GM12878 (cell line): ENCODE measurements at regions not wholly inside any gene's neighbourhood (a gene's known extent, or its start where the extent isn't known, plus 50 kb on each side); places are given as distances from the start of the nearest gene placed in this dataset.

ENCODE experiments used
- ATAC-seq: fragments of 200-7000 bp; cut with Tn5 transposase; 3 replicates; pipeline ENCODE4 v1.9.1; 2020; ENCODE audit warnings: mild to moderate bottlenecking, moderate library complexity
- BruUV-seq: library from RNA; stranded (reverse); fragments of 400-500 nt; replicated peaks from 2 replicates; lab custom pipeline; 2021; lab: Mats Ljungman, UMichigan
- CTCF ChIA-PET: fragments of 300-600 bp; sonication (Branson Sonifier 250); formaldehyde crosslinking; extraction: SDS; loops from one replicate; lab custom pipeline; 2021; ENCODE audit warnings: inconsistent platforms; lab: Yijun Ruan, JAX
- POLR2A ChIA-PET: fragments of 350-600 bp; formaldehyde crosslinking; extraction: SDS; loops from one replicate; lab custom pipeline; 2021; ENCODE audit warnings: inconsistent platforms; lab: Charles Lee
- RAD21 ChIA-PET: fragments of 300-600 bp; sonication (Branson Sonifier 250); formaldehyde crosslinking; loops from one replicate; lab custom pipeline; 2023; ENCODE audit warnings: antibody characterized with exemption; ENCODE audit not compliant: unreplicated experiment; lab: Charles Lee
- SMC1A ChIA-PET: fragments of 300-600 bp; sonication (Branson Sonifier 250); formaldehyde crosslinking; loops from one replicate; lab custom pipeline; 2023; ENCODE audit not compliant: unreplicated experiment, uncharacterized antibody; lab: Charles Lee
- DNase-seq: peaks from one replicate; pipeline ENCODE4 v3.0.0-alpha.2; 2011; ENCODE audit warnings: low read depth, low spot score
- FAIRE-seq: peaks from 3 replicates; lab custom pipeline; 2011; peaks lifted over from hg19 to GRCh38; lab: Jason Lieb, UNC
- H2AFZ ChIP-seq: 2 replicates; pipeline ENCODE4 v1.6.0; 2011; ENCODE audit warnings: low read depth, low read length, control low read depth; ENCODE audit not compliant: control insufficient read depth
- H3K27ac ChIP-seq: 2 replicates; pipeline ENCODE4 v1.5.1; 2011; ENCODE audit warnings: control low read depth; ENCODE audit not compliant: control insufficient read depth, insufficient read depth
- H3K27me3 ChIP-seq, 2 experiments: replicated peaks in 1 of 2; 2 replicates each; pipeline versions ENCODE4 v1.6.0 to v1.6.1; 2011; ENCODE audit warnings: low read length in 1 of 2; ENCODE audit not compliant: control insufficient read depth in 2 of 2, insufficient read depth in 2 of 2
- H3K36me3 ChIP-seq, 2 experiments: 2 replicates each; pipeline ENCODE4 v1.5.1; 2011; ENCODE audit warnings: low read length in 1 of 2; ENCODE audit not compliant: control insufficient read depth in 2 of 2, insufficient read depth in 2 of 2
- H3K4me1 ChIP-seq: 2 replicates; pipeline ENCODE4 v1.6.1; 2011; ENCODE audit warnings: mild to moderate bottlenecking, low read length, moderate library complexity, mixed read lengths; ENCODE audit not compliant: control insufficient read depth, insufficient read depth
- H3K4me2 ChIP-seq: 2 replicates; pipeline ENCODE4 v1.6.0; 2011; ENCODE audit warnings: control low read depth; ENCODE audit not compliant: control insufficient read depth, insufficient read depth
- H3K4me3 ChIP-seq: fragments of 200-600 bp; sonication (generic); 2 replicates; pipeline ENCODE4 v1.5.1; 2016
- H3K79me2 ChIP-seq: 2 replicates; pipeline ENCODE4 v1.6.0; 2011; ENCODE audit warnings: low read length; ENCODE audit not compliant: control insufficient read depth, insufficient read depth
- H3K9ac ChIP-seq: 2 replicates; pipeline ENCODE4 v1.8.0; 2011; ENCODE audit warnings: low read length, control low read depth, mixed read lengths; ENCODE audit not compliant: control insufficient read depth, insufficient read depth
- H3K9me3 ChIP-seq: replicated peaks from 3 replicates; pipeline ENCODE4 v1.5.1; 2011; ENCODE audit warnings: mild to moderate bottlenecking, low read length; ENCODE audit not compliant: control insufficient read depth, insufficient read depth
- H4K20me1 ChIP-seq: 2 replicates; pipeline ENCODE4 v1.6.0; 2011; ENCODE audit not compliant: control insufficient read depth, insufficient read depth
- GABPA ChIP-seq: IDR thresholded peaks from 2 replicates; pipeline ENCODE4 v1.6.1; 2014; ENCODE audit warnings: antibody characterized with exemption, low read depth, mild to moderate bottlenecking, inconsistent platforms
- SMARCA5 ChIP-seq: fragments of 450-650 bp; IDR thresholded peaks from 2 replicates; pipeline ENCODE4 v1.6.1; 2017; ENCODE audit warnings: mild to moderate bottlenecking
- SPI1 ChIP-seq: IDR thresholded peaks from 2 replicates; pipeline ENCODE4 v1.6.1; 2011; ENCODE audit warnings: low read depth, mild to moderate bottlenecking, low read length, moderate library complexity, borderline replicate concordance; ENCODE audit not compliant: insufficient read depth
- WGBS: methylation state at CpG from one replicate; pipeline ENCODE4 v1.1.6; 2016; ENCODE audit warnings: low lambda C conversion rate; ENCODE audit not compliant: insufficient replicate concordance, insufficient coverage; ENCODE audit errors: missing lambda C conversion rate; 5-methylcytosine and 5-hydroxymethylcytosine counted together
- in situ Hi-C: fragments of 300-500 bp; cut with MboI; formaldehyde crosslinking; loops from 9 replicates; pipeline ENCODE4 v1.14.3; 2018; ENCODE audit warnings: mixed read lengths
- intact Hi-C: fragments of 100-400 bp; cut with micrococcal nuclease; formaldehyde crosslinking; loops from one replicate; pipeline ENCODE4 v1.14.2; 2022; ENCODE audit not compliant: unreplicated experiment
- TF ChIP-seq, protein P1 (sequence below): IDR thresholded peaks from 2 replicates; pipeline ENCODE4 v1.6.1; 2011; ENCODE audit warnings: mild to moderate bottlenecking, low read depth, low read length, moderate library complexity; ENCODE audit not compliant: insufficient replicate concordance
- TF ChIP-seq, protein P2 (sequence below): IDR thresholded peaks from 2 replicates; pipeline ENCODE4 v1.6.1; 2012; ENCODE audit warnings: improper control_type of control experiment, low read depth, low read length; ENCODE audit not compliant: insufficient replicate concordance
- TF ChIP-seq, protein P3 (sequence below), 3 experiments: IDR thresholded peaks in 2 of 3; conservative IDR thresholded peaks in 1 of 3; 2 replicates each; pipeline ENCODE4 v1.5.1; 2011; ENCODE audit warnings: low read depth in 3 of 3, low read length in 3 of 3, mild to moderate bottlenecking in 3 of 3, control low read depth in 2 of 3, moderate library complexity in 2 of 3, inconsistent platforms in 1 of 3, mixed read lengths in 1 of 3; ENCODE audit not compliant: control insufficient read depth in 2 of 3, insufficient read depth in 1 of 3; ENCODE audit errors: extremely low read depth in 1 of 3
- TF ChIP-seq, protein P4 (sequence below): IDR thresholded peaks from 2 replicates; pipeline ENCODE4 v1.6.1; 2011; ENCODE audit warnings: low read depth, low read length, improper control_type of control experiment, borderline replicate concordance

DNA sequence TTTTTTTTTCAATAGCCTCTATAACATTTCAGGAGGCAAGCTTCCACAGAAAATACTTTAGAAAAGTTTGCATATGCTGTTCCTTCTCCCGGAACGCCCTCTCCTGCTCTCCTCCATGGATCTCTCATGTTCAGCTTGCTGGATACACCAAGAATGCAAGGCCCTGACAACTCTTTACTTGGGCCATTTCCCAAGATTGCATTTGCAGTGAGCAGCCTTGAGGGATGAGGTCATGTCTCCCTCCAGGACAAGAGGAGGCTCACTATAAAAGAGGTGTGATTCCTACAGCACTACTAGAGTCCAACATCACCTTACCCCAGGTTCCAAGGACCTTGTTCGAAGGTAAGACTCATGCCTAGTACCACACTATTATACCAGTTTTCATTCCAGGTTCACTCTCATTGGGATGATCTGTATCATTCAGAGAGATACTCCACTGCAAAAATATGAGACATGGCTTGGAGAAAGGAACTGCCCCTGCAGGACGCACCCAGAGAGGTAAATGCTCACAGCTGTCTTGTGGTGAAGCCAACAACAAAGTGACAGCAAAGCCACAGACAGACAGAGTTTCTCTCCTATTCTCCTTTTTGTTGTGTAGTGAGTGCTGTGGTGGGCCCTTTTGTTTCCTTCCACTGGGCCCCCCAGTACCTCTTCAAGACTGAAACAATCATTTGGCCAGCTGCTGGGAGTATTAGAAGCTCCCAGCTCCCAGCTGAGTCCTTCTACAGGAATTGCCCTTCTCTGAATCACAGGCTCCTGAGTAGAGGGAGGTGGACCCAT is 151.7 kb upstream of the ZNF366 start:
- TF ChIP-seq SPI1 (no peak), SMARCA5 (no peak), GABPA (no peak)
- TF ChIP-seq, protein P1, sequence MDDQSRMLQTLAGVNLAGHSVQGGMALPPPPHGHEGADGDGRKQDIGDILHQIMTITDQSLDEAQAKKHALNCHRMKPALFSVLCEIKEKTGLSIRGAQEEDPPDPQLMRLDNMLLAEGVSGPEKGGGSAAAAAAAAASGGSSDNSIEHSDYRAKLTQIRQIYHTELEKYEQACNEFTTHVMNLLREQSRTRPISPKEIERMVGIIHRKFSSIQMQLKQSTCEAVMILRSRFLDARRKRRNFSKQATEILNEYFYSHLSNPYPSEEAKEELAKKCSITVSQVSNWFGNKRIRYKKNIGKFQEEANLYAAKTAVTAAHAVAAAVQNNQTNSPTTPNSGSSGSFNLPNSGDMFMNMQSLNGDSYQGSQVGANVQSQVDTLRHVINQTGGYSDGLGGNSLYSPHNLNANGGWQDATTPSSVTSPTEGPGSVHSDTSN, result no peak
- TF ChIP-seq, protein P2, sequence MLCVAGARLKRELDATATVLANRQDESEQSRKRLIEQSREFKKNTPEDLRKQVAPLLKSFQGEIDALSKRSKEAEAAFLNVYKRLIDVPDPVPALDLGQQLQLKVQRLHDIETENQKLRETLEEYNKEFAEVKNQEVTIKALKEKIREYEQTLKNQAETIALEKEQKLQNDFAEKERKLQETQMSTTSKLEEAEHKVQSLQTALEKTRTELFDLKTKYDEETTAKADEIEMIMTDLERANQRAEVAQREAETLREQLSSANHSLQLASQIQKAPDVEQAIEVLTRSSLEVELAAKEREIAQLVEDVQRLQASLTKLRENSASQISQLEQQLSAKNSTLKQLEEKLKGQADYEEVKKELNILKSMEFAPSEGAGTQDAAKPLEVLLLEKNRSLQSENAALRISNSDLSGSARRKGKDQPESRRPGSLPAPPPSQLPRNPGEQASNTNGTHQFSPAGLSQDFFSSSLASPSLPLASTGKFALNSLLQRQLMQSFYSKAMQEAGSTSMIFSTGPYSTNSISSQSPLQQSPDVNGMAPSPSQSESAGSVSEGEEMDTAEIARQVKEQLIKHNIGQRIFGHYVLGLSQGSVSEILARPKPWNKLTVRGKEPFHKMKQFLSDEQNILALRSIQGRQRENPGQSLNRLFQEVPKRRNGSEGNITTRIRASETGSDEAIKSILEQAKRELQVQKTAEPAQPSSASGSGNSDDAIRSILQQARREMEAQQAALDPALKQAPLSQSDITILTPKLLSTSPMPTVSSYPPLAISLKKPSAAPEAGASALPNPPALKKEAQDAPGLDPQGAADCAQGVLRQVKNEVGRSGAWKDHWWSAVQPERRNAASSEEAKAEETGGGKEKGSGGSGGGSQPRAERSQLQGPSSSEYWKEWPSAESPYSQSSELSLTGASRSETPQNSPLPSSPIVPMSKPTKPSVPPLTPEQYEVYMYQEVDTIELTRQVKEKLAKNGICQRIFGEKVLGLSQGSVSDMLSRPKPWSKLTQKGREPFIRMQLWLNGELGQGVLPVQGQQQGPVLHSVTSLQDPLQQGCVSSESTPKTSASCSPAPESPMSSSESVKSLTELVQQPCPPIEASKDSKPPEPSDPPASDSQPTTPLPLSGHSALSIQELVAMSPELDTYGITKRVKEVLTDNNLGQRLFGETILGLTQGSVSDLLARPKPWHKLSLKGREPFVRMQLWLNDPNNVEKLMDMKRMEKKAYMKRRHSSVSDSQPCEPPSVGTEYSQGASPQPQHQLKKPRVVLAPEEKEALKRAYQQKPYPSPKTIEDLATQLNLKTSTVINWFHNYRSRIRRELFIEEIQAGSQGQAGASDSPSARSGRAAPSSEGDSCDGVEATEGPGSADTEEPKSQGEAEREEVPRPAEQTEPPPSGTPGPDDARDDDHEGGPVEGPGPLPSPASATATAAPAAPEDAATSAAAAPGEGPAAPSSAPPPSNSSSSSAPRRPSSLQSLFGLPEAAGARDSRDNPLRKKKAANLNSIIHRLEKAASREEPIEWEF, result no peak
- TF ChIP-seq, protein P3, sequence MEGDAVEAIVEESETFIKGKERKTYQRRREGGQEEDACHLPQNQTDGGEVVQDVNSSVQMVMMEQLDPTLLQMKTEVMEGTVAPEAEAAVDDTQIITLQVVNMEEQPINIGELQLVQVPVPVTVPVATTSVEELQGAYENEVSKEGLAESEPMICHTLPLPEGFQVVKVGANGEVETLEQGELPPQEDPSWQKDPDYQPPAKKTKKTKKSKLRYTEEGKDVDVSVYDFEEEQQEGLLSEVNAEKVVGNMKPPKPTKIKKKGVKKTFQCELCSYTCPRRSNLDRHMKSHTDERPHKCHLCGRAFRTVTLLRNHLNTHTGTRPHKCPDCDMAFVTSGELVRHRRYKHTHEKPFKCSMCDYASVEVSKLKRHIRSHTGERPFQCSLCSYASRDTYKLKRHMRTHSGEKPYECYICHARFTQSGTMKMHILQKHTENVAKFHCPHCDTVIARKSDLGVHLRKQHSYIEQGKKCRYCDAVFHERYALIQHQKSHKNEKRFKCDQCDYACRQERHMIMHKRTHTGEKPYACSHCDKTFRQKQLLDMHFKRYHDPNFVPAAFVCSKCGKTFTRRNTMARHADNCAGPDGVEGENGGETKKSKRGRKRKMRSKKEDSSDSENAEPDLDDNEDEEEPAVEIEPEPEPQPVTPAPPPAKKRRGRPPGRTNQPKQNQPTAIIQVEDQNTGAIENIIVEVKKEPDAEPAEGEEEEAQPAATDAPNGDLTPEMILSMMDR (IDR thresholded peaks at IDR 0.05 in 2 of 3, conservative IDR thresholded peaks at IDR 0.05 in 1 of 3; ENCODE audit: control insufficient read depth in 2 of 3, extremely low read depth in 1 of 3, insufficient read depth in 1 of 3, low read depth in 3 of 3, low read length in 3 of 3), result no peak
- TF ChIP-seq, protein P4, sequence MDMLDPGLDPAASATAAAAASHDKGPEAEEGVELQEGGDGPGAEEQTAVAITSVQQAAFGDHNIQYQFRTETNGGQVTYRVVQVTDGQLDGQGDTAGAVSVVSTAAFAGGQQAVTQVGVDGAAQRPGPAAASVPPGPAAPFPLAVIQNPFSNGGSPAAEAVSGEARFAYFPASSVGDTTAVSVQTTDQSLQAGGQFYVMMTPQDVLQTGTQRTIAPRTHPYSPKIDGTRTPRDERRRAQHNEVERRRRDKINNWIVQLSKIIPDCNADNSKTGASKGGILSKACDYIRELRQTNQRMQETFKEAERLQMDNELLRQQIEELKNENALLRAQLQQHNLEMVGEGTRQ, result no peak
- no peak overlapping the region for H3K4me2 ChIP-seq
- intact Hi-C loops, result no loop called here
- H3K27ac ChIP-seq, result no peak overlapping the region
- H2AFZ ChIP-seq, result no peak overlapping the region
- no peak overlapping the region for H3K4me3 ChIP-seq
- H3K36me3 ChIP-seq, result no peaks in the 10 kb centered on the region
- in situ Hi-C loops, result no loop called here
- WGBS, result 40% methylated on average over 4 of the region's 4 CpGs
- SMC1A ChIA-PET, result no interaction called here
- RAD21 ChIA-PET, result no interaction called here
- no peaks in the 10 kb centered on the region for H3K9me3 ChIP-seq
- ATAC-seq (no peak), DNase-seq (no peak), FAIRE-seq (no peak)
- H4K20me1 ChIP-seq, result no peaks in the 10 kb centered on the region
- CTCF ChIA-PET, result no interaction called here
- BruUV-seq, result no TSS peak
- H3K79me2 ChIP-seq, result no peaks in the 10 kb centered on the region
- peaks cover 0 to 2% of the 10 kb centered on the region in 2 experiments; a peak in 3 of 4 replicates for H3K27me3 ChIP-seq
- POLR2A ChIA-PET, result no interaction called here
- no peaks in the 10 kb centered on the region for H3K4me1 ChIP-seq
- H3K9ac ChIP-seq, result no peak overlapping the region
